ENCODE measurements at regions not wholly inside any gene's neighbourhood (a gene's known extent, or its start where the extent isn't known, plus 50 kb on each side); places are given as distances from the start of the nearest gene placed in this dataset.

DNA sequence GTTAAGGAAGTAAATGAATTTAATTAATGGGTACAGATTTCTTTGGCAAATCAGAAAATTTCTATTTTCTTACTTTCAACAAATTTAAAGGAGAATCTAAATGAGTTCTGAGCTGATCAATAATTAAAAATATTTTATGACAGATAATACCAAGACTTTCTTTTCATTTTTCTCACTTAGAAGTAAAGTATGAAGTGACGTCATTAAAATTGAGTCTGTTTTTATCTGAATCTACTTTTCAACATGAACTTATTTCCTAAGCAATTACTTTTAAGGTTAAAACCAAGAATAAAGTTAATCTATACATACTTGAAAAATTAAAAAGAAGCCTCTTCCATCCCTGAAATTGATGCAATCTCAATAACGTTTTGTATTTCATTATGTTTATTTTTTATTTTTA lies 552.8 kb upstream of the ST8SIA4 start:
- no peaks in the 10 kb centered on the region for H3K79me2 ChIP-seq (ENCODE audit: control insufficient read depth, insufficient read depth, low read length)
- no peak for TF ChIP-seq GATA2 (IDR thresholded peaks at IDR 0.05; ENCODE audit: insufficient read depth, insufficient read length, low read depth, low read length)
- TF ChIP-seq EZH2 (IDR thresholded peaks at IDR 0.05; ENCODE audit: borderline replicate concordance, low read depth, low read length, severe bottlenecking): no peak
- no peak for TF ChIP-seq JUN (IDR thresholded peaks at IDR 0.05; ENCODE audit: borderline replicate concordance, insufficient read depth, insufficient read length, low read depth)
- no peak for TF ChIP-seq POLR2A (IDR thresholded peaks at IDR 0.05; ENCODE audit: low read depth, low read length)
- TF ChIP-seq, protein P1, sequence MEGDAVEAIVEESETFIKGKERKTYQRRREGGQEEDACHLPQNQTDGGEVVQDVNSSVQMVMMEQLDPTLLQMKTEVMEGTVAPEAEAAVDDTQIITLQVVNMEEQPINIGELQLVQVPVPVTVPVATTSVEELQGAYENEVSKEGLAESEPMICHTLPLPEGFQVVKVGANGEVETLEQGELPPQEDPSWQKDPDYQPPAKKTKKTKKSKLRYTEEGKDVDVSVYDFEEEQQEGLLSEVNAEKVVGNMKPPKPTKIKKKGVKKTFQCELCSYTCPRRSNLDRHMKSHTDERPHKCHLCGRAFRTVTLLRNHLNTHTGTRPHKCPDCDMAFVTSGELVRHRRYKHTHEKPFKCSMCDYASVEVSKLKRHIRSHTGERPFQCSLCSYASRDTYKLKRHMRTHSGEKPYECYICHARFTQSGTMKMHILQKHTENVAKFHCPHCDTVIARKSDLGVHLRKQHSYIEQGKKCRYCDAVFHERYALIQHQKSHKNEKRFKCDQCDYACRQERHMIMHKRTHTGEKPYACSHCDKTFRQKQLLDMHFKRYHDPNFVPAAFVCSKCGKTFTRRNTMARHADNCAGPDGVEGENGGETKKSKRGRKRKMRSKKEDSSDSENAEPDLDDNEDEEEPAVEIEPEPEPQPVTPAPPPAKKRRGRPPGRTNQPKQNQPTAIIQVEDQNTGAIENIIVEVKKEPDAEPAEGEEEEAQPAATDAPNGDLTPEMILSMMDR (IDR thresholded peaks at IDR 0.05; ENCODE audit: extremely low read depth in 1 of 2, insufficient read depth in 1 of 2, low read depth in 1 of 2, low read length in 2 of 2): no peak
- no peak for TF ChIP-seq FOS (IDR thresholded peaks at IDR 0.05; ENCODE audit: borderline replicate concordance, insufficient read depth, low read length)
- no peak for TF ChIP-seq MAX (IDR thresholded peaks at IDR 0.05; ENCODE audit: insufficient read depth, insufficient read length)
- no peak for TF ChIP-seq POLR2AphosphoS5 (IDR thresholded peaks at IDR 0.05; ENCODE audit: insufficient read depth, low read depth, low read length)
- TF ChIP-seq MYC (IDR thresholded peaks at IDR 0.05; ENCODE audit: low read depth, low read length): no peak
- dilution Hi-C loops (cut with MboI; ENCODE audit: extremely low pct_ligation_motif_present, low sequenced_read_pairs) (no loop called here), intact Hi-C loops (cut with micrococcal nuclease) (no loop called here)
- H3K9ac ChIP-seq (replicated peaks; ENCODE audit: extremely low read depth, insufficient read depth, low read length): no peak overlapping the region
- no peak overlapping the region for H3K4me2 ChIP-seq (ENCODE audit: insufficient read depth, low read length)
- H3K9me1 ChIP-seq (replicated peaks; ENCODE audit: control insufficient read depth, extremely low read depth, insufficient read depth, low read length): no peaks in the 10 kb centered on the region
- H3K9me3 ChIP-seq (replicated peaks; ENCODE audit: control insufficient read depth, insufficient read depth, low read length): no peaks in the 10 kb centered on the region
- POLR2A ChIA-PET: no interaction called here
- no peak for DNase-seq (ENCODE audit: low read depth, low spot score)
- no peak overlapping the region for H2AFZ ChIP-seq (ENCODE audit: low read depth, low read length)
- H3K36me3 ChIP-seq (ENCODE audit: control insufficient read depth in 2 of 2, extremely low read depth in 1 of 2, insufficient read depth in 2 of 2, low read length in 2 of 2): no peaks in the 10 kb centered on the region
- no peaks in the 10 kb centered on the region for H3K4me1 ChIP-seq (ENCODE audit: control insufficient read depth, extremely low read depth, insufficient read depth, low read length)
- H3K4me3 ChIP-seq (replicated peaks in 1 of 3; ENCODE audit: insufficient read depth in 1 of 3, low read depth in 1 of 3, low read length in 3 of 3): no peak overlapping the region
- FAIRE-seq: no peak
- no peaks in the 10 kb centered on the region for H4K20me1 ChIP-seq (replicated peaks; ENCODE audit: control insufficient read depth, extremely low read depth, insufficient read depth, low read length)
- CTCF ChIA-PET: no interaction called here
- no peak overlapping the region for H3K27ac ChIP-seq (ENCODE audit: insufficient read depth, low read depth, low read length)
- BruUV-seq (replicated peaks): no TSS peak
- H3K27me3 ChIP-seq (ENCODE audit: control insufficient read depth in 2 of 2, insufficient read depth in 2 of 2, low read length in 2 of 2): no peaks in the 10 kb centered on the region
